Activated CD8-positive, alpha-beta T cell treated with anti-CD3 and anti-CD28 coated beads for 36 hours (primary cell): ENCODE measurements at regions not wholly inside any gene's neighbourhood (a gene's known extent, or its start where the extent isn't known, plus 50 kb on each side); places are given as distances from the start of the nearest gene placed in this dataset.

Experiments
- ATAC-seq: fragments of 200-7000 bp; cut with Tn5 transposase; one replicate; pipeline ENCODE4 v1.10.0; 2021; ENCODE audit warnings: mild to moderate bottlenecking, moderate library complexity
- CTCF ChIA-PET: fragments of 350-600 bp; sonication (Branson Sonifier 250); formaldehyde crosslinking; loops from one replicate; lab custom pipeline; 2021; ENCODE audit warnings: antibody characterized with exemption; lab: Charles Lee
- POLR2A ChIA-PET: fragments of 350-600 bp; sonication (Branson Sonifier 250); formaldehyde crosslinking; loops from one replicate; lab custom pipeline; 2021; ENCODE audit warnings: antibody characterized with exemption; lab: Charles Lee
- DNase-seq: peaks from one replicate; pipeline ENCODE4 v3.0.0-alpha.2; 2020
- H3K27ac Mint-ChIP-seq: one replicate; pipeline ENCODE4 v1.8.0; 2021; ENCODE audit warnings: mild to moderate bottlenecking, mixed read lengths
- H3K27me3 Mint-ChIP-seq: one replicate; pipeline ENCODE4 v1.8.0; 2021; ENCODE audit warnings: mixed read lengths
- H3K36me3 Mint-ChIP-seq: one replicate; pipeline ENCODE4 v1.8.0; 2021; ENCODE audit warnings: low read depth, mixed read lengths
- H3K4me1 Mint-ChIP-seq: one replicate; pipeline ENCODE4 v1.8.0; 2021; ENCODE audit warnings: low read depth, mixed read lengths
- H3K4me3 Mint-ChIP-seq: one replicate; pipeline ENCODE4 v1.8.0; 2021; ENCODE audit warnings: mild to moderate bottlenecking, moderate library complexity, mixed read lengths
- H3K9me3 Mint-ChIP-seq: one replicate; pipeline ENCODE4 v1.8.0; 2021; ENCODE audit warnings: mixed read lengths
- intact Hi-C: fragments of 100-400 bp; cut with micrococcal nuclease; formaldehyde crosslinking; loops from one replicate; pipeline ENCODE4 v1.10.0; 2022
- TF ChIP-seq, protein P1 (sequence below): fragments of 200-600 bp; IDR thresholded peaks from one replicate; pipeline ENCODE4 v1.8.0; 2022; ENCODE audit warnings: antibody characterized with exemption, mild to moderate bottlenecking

DNA sequence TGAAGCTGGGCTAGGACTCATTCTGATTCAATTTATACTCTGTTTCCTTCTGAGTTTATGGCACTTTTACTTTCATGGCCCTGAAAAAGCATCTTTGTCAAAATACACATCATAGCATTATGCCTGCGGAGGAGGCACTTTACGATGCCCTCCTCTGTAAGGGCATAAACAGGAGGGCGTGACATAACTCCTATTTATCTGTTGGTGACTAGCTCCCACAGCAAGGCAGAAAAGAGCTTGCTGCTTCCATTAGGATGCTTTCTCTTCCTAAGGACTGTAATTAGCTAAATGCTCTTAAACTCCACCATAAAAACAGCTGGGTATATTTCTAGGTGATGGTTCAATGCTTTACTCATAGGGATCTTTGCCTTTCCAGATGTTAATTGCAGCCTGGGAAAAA is 315.2 kb upstream of the GHITM start:
- no peak overlapping the region for H3K27ac Mint-ChIP-seq
- DNase-seq (no peak), ATAC-seq (no peak)
- H3K36me3 Mint-ChIP-seq = no peaks in the 10 kb centered on the region
- CTCF ChIA-PET = interaction anchor here (1.0 kb wide), 1 partner anchor 47 kb away, joined by 4 read pairs; no protein-coding TSS in a partner anchor
- H3K4me1 Mint-ChIP-seq = no peaks in the 10 kb centered on the region
- intact Hi-C loops = no loop called here
- no peaks in the 10 kb centered on the region for H3K9me3 Mint-ChIP-seq
- no peaks in the 10 kb centered on the region for H3K27me3 Mint-ChIP-seq
- TF ChIP-seq, protein P1, sequence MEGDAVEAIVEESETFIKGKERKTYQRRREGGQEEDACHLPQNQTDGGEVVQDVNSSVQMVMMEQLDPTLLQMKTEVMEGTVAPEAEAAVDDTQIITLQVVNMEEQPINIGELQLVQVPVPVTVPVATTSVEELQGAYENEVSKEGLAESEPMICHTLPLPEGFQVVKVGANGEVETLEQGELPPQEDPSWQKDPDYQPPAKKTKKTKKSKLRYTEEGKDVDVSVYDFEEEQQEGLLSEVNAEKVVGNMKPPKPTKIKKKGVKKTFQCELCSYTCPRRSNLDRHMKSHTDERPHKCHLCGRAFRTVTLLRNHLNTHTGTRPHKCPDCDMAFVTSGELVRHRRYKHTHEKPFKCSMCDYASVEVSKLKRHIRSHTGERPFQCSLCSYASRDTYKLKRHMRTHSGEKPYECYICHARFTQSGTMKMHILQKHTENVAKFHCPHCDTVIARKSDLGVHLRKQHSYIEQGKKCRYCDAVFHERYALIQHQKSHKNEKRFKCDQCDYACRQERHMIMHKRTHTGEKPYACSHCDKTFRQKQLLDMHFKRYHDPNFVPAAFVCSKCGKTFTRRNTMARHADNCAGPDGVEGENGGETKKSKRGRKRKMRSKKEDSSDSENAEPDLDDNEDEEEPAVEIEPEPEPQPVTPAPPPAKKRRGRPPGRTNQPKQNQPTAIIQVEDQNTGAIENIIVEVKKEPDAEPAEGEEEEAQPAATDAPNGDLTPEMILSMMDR = no peak
- no peak overlapping the region for H3K4me3 Mint-ChIP-seq
- POLR2A ChIA-PET = no interaction called here

DNA sequence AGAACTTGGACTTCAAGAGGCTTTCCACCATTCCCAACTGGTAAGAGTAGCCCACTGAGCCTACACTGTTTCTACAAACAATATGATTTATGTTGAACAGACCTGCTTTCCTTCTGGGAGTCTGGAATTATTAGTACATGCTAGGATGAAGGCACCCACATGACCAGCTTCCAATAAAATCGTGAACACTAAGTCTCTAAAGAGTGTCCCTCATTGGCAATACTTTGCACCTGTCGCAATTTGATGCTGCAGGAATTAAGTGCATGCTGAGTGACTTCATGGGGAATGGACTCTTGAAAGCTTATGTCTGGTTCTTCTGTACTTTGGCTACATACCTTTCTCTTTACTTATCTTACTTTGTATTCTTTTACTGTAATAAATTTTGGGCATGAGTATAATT is 305.2 kb upstream of the GHITM start:
- DNase-seq = no peak
- Mint-ChIP-seq H3K27ac (no peak overlapping the region), H3K4me1 (no peaks in the 10 kb centered on the region), H3K4me3 (no peak overlapping the region), H3K36me3 (no peaks in the 10 kb centered on the region), H3K27me3 (no peaks in the 10 kb centered on the region), H3K9me3 (no peaks in the 10 kb centered on the region)
- ChIA-PET CTCF (no interaction called here), POLR2A (no interaction called here)
- TF ChIP-seq, protein P1 = no peak
- ATAC-seq = no peak
- intact Hi-C loops = no loop called here

- POLR2A ChIA-PET = no interaction called here
- TF ChIP-seq, protein P1 = no peak
- Mint-ChIP-seq H3K9me3 (no peaks in the 10 kb centered on the region), H3K4me1 (no peaks in the 10 kb centered on the region), H3K4me3 (no peak overlapping the region), H3K27me3 (no peaks in the 10 kb centered on the region), H3K36me3 (no peaks in the 10 kb centered on the region), H3K27ac (no peak overlapping the region)
- CTCF ChIA-PET = interaction anchor here (0.9 kb wide), 1 partner anchor 36 kb away, joined by 3 read pairs; no protein-coding TSS in a partner anchor
- no peak for ATAC-seq
- intact Hi-C loops = no loop called here
- DNase-seq = no peak
These were observed 303.2 kb upstream of the GHITM start for GRCh38 chr10:83835945-83836745.

- H3K27ac Mint-ChIP-seq = no peak overlapping the region
These were observed 290.6 kb upstream of the GHITM start for GRCh38 chr10:83848677-83849076.

DNA sequence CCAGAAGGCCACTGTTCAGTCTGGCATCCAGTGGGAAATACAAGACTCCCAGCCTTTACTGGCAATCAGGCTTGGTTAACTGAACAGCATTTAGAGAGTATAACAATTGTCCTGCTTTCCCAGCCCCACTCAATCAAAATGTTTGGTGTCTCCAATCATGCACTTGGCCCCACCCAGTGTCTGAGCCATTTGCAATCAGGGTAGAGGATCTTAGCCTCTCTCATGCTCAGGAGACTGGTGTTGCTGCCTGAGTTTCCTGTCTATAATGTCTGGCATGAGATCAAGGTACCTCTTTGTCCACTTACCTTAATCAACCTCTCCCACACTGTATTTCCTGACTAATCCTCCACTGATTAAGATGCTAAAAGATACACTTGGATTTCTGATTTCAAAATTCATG is 290.2 kb upstream of the GHITM start:
- Mint-ChIP-seq H3K9me3 (no peaks in the 10 kb centered on the region), H3K27me3 (no peaks in the 10 kb centered on the region), H3K4me3 (no peak overlapping the region), H3K4me1 (no peaks in the 10 kb centered on the region), H3K36me3 (no peaks in the 10 kb centered on the region), H3K27ac (no peak overlapping the region)
- DNase-seq (no peak), ATAC-seq (no peak)
- intact Hi-C loops = no loop called here
- ChIA-PET POLR2A (no interaction called here), CTCF (no interaction called here)
- TF ChIP-seq, protein P1 = no peak

More at GRCh38 chr10:83848677-83849076, 290.6 kb upstream of the GHITM start:
- Mint-ChIP-seq H3K4me1 (no peaks in the 10 kb centered on the region), H3K36me3 (no peaks in the 10 kb centered on the region), H3K9me3 (no peaks in the 10 kb centered on the region), H3K27me3 (no peaks in the 10 kb centered on the region), H3K4me3 (no peak overlapping the region)
- no peak for ATAC-seq
- TF ChIP-seq, protein P1 = no peak
- ChIA-PET CTCF (no interaction called here), POLR2A (no interaction called here)
- DNase-seq = no peak
- intact Hi-C loops = no loop called here
